K562 (cell line): ENCODE measurements at regions not wholly inside any gene's neighbourhood (a gene's known extent, or its start where the extent isn't known, plus 50 kb on each side); places are given as distances from the start of the nearest gene placed in this dataset.

Experiments used
- BCL6 ChIP-seq: fragments of 250-450 bp; sonication (Bioruptor Pico); IDR thresholded peaks from 2 replicates; pipeline ENCODE4 v1.4.0; 2020
- CHD1 ChIP-seq: fragments of 200-600 bp; sonication (generic); IDR thresholded peaks from one replicate; pipeline ENCODE4 v1.6.1; 2012; ENCODE audit warnings: mild to moderate bottlenecking, moderate library complexity, low read length, inconsistent platforms
- CREM ChIP-seq: IDR thresholded peaks from 2 replicates; pipeline ENCODE4 v1.6.1; 2014; ENCODE audit warnings: antibody characterized with exemption, low read depth
- DDX20 ChIP-seq: fragments of 450-650 bp; IDR thresholded peaks from 2 replicates; pipeline ENCODE4 v1.6.1; 2016; ENCODE audit warnings: missing genetic modification characterization, low read depth, mild to moderate bottlenecking, missing compliant biosample characterization, moderate library complexity
- ETV1 ChIP-seq: fragments of 450-650 bp; conservative IDR thresholded peaks from 2 replicates; pipeline ENCODE4 v1.6.1; 2016; ENCODE audit warnings: missing genetic modification characterization, control low read depth, low read depth, missing compliant biosample characterization
- MTF1 ChIP-seq: fragments of 250-450 bp; sonication (Bioruptor Pico); IDR thresholded peaks from 2 replicates; pipeline ENCODE4 v1.9.0; 2021; ENCODE audit warnings: moderate library complexity, mild to moderate bottlenecking, inconsistent platforms, borderline replicate concordance
- NR3C1 ChIP-seq: sonication (generic); formaldehyde crosslinking; IDR thresholded peaks from 2 replicates; pipeline ENCODE4 v1.8.1; 2022; ENCODE audit warnings: missing genetic modification reagents
- NUFIP1 ChIP-seq: fragments of 450-650 bp; IDR thresholded peaks from 2 replicates; pipeline ENCODE4 v1.6.1; 2018; ENCODE audit not compliant: partially characterized antibody
- RCOR1 ChIP-seq, 2 experiments: IDR thresholded peaks; 2 replicates each; pipeline ENCODE4 v1.6.1; 2012; ENCODE audit warnings: low read depth in 2 of 2, low read length in 2 of 2, borderline replicate concordance in 1 of 2, improper control_type of control experiment in 1 of 2
- SIN3A ChIP-seq, 2 experiments: fragments of 150-350 bp in 1 of 2; IDR thresholded peaks; 2 replicates each; pipeline ENCODE4 v1.6.1; 2011 to 2016; ENCODE audit warnings: borderline replicate concordance in 2 of 2, low read depth in 2 of 2, low read length in 2 of 2, mild to moderate bottlenecking in 2 of 2, moderate library complexity in 2 of 2; ENCODE audit not compliant: control insufficient read depth in 1 of 2
- SPI1 ChIP-seq: IDR thresholded peaks from 2 replicates; pipeline ENCODE4 v1.6.1; 2011; ENCODE audit warnings: low read depth, low read length, control low read depth, borderline replicate concordance
- SREBF2 ChIP-seq: sonication (generic); formaldehyde crosslinking; IDR thresholded peaks from 2 replicates; pipeline ENCODE4 v1.4.0; 2020; ENCODE audit warnings: mild to moderate bottlenecking, missing genetic modification reagents
- TBL1XR1 ChIP-seq, 2 experiments: IDR thresholded peaks; 2 replicates each; pipeline ENCODE4 v1.6.1; 2012; ENCODE audit warnings: improper control_type of control experiment in 2 of 2, low read length in 2 of 2, mild to moderate bottlenecking in 1 of 2
- TSC22D4 ChIP-seq: fragments of 450-650 bp; IDR thresholded peaks from 2 replicates; pipeline ENCODE4 v1.6.1; 2016; ENCODE audit warnings: missing genetic modification characterization, missing biosample characterization, control low read depth
- XRCC4 ChIP-seq: IDR thresholded peaks from one replicate; pipeline ENCODE4 v1.6.1; 2011; ENCODE audit not compliant: insufficient read depth, insufficient read length; ENCODE audit errors: extremely low read depth
- ZNF384 ChIP-seq: IDR thresholded peaks from 2 replicates; pipeline ENCODE4 v1.6.1; 2012; ENCODE audit warnings: low read depth, low read length, improper control_type of control experiment
- ZNF431 ChIP-seq: sonication (generic); formaldehyde crosslinking; IDR thresholded peaks from 2 replicates; pipeline ENCODE4 v1.8.0; 2022; ENCODE audit warnings: mild to moderate bottlenecking, missing genetic modification reagents
- ZNF717 ChIP-seq: fragments of 250-450 bp; sonication (Bioruptor Pico); IDR thresholded peaks from 2 replicates; pipeline ENCODE4 v1.5.0; 2021
- TF ChIP-seq, protein P1 (sequence below): sonication (generic); formaldehyde crosslinking; IDR thresholded peaks from 2 replicates; pipeline ENCODE4 v1.4.0; 2020; ENCODE audit warnings: mild to moderate bottlenecking, missing genetic modification reagents
- TF ChIP-seq, protein P2 (sequence below): sonication (generic); formaldehyde crosslinking; IDR thresholded peaks from 2 replicates; pipeline ENCODE4 v1.8.0; 2023; ENCODE audit warnings: mild to moderate bottlenecking, missing genetic modification reagents
- TF ChIP-seq, protein P3 (sequence below): fragments of 250-450 bp; sonication (Bioruptor Pico); IDR thresholded peaks from 2 replicates; pipeline ENCODE4 v1.9.0; 2021; ENCODE audit warnings: mild to moderate bottlenecking
- TF ChIP-seq, protein P4 (sequence below): sonication (generic); formaldehyde crosslinking; IDR thresholded peaks from 2 replicates; pipeline ENCODE4 v1.8.1; 2022; ENCODE audit warnings: missing genetic modification reagents
- TF ChIP-seq, protein P5 (sequence below): fragments of 450-650 bp; IDR thresholded peaks from 2 replicates; pipeline ENCODE4 v1.6.1; 2016; ENCODE audit warnings: missing biosample characterization, missing genetic modification characterization

DNA sequence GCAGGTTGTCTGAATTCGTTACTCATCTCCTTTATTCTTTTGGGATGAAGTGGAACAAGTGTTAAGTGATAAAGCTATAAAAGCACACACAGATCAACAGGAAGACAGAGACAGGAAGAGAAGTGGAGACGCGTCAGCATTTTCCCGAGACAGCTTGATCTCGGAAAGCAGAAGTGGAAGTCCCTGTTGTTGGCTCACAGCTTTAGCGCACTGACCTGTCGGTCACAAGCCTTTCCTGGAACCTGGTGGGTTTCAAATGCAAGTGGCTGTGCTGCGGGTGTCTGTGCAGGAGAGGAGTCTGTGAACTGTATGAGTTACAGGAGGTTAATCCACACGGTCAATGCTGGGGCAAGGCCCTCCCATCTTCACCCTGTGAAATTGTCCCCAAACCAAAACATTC lies 116.6 kb upstream of the PELI1 start (continued):
- TF ChIP-seq ZNF717 (CRISPR knock-in tag) (no peak), MTF1 (no peak), SIN3A (IDR thresholded peaks at IDR 0.05; ENCODE audit: borderline replicate concordance in 2 of 2, control insufficient read depth in 1 of 2, low read depth in 2 of 2, low read length in 2 of 2) (no peak), SREBF2 (no peak), ZNF384 (no peak), NUFIP1 (no peak), NR3C1 (CRISPR knock-in tag) (no peak), XRCC4 (no peak), TBL1XR1 (IDR thresholded peaks at IDR 0.05; ENCODE audit: low read length in 2 of 2) (no peak), CREM (peak; percentile 67), CHD1 (no peak), RCOR1 (IDR thresholded peaks at IDR 0.05; ENCODE audit: borderline replicate concordance in 1 of 2, low read depth in 2 of 2, low read length in 2 of 2) (peak in 1 of 2 experiments; percentile 43; a peak in 1 of 4 replicates), TSC22D4 (tag) (no peak), BCL6 (no peak), ETV1 (tag) (peak; percentile 57), ZNF431 (CRISPR knock-in tag) (no peak), DDX20 (no peak), SPI1 (peak; percentile 99)
- TF ChIP-seq, protein P1, sequence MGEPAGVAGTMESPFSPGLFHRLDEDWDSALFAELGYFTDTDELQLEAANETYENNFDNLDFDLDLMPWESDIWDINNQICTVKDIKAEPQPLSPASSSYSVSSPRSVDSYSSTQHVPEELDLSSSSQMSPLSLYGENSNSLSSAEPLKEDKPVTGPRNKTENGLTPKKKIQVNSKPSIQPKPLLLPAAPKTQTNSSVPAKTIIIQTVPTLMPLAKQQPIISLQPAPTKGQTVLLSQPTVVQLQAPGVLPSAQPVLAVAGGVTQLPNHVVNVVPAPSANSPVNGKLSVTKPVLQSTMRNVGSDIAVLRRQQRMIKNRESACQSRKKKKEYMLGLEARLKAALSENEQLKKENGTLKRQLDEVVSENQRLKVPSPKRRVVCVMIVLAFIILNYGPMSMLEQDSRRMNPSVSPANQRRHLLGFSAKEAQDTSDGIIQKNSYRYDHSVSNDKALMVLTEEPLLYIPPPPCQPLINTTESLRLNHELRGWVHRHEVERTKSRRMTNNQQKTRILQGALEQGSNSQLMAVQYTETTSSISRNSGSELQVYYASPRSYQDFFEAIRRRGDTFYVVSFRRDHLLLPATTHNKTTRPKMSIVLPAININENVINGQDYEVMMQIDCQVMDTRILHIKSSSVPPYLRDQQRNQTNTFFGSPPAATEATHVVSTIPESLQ (CRISPR knock-in tag) = no peak
- TF ChIP-seq, protein P2, sequence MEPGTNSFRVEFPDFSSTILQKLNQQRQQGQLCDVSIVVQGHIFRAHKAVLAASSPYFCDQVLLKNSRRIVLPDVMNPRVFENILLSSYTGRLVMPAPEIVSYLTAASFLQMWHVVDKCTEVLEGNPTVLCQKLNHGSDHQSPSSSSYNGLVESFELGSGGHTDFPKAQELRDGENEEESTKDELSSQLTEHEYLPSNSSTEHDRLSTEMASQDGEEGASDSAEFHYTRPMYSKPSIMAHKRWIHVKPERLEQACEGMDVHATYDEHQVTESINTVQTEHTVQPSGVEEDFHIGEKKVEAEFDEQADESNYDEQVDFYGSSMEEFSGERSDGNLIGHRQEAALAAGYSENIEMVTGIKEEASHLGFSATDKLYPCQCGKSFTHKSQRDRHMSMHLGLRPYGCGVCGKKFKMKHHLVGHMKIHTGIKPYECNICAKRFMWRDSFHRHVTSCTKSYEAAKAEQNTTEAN = no peak
- TF ChIP-seq, protein P3, sequence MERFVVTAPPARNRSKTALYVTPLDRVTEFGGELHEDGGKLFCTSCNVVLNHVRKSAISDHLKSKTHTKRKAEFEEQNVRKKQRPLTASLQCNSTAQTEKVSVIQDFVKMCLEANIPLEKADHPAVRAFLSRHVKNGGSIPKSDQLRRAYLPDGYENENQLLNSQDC (CRISPR knock-in tag) = no peak
- TF ChIP-seq, protein P4, sequence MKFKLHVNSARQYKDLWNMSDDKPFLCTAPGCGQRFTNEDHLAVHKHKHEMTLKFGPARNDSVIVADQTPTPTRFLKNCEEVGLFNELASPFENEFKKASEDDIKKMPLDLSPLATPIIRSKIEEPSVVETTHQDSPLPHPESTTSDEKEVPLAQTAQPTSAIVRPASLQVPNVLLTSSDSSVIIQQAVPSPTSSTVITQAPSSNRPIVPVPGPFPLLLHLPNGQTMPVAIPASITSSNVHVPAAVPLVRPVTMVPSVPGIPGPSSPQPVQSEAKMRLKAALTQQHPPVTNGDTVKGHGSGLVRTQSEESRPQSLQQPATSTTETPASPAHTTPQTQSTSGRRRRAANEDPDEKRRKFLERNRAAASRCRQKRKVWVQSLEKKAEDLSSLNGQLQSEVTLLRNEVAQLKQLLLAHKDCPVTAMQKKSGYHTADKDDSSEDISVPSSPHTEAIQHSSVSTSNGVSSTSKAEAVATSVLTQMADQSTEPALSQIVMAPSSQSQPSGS = no peak
- TF ChIP-seq, protein P5, sequence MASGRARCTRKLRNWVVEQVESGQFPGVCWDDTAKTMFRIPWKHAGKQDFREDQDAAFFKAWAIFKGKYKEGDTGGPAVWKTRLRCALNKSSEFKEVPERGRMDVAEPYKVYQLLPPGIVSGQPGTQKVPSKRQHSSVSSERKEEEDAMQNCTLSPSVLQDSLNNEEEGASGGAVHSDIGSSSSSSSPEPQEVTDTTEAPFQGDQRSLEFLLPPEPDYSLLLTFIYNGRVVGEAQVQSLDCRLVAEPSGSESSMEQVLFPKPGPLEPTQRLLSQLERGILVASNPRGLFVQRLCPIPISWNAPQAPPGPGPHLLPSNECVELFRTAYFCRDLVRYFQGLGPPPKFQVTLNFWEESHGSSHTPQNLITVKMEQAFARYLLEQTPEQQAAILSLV (tag) = no peak
